ENCODE measurements at regions not wholly inside any gene's neighbourhood (a gene's known extent, or its start where the extent isn't known, plus 50 kb on each side); places are given as distances from the start of the nearest gene placed in this dataset.

- TF ChIP-seq NFIC (IDR thresholded peaks at IDR 0.05) (no peak), RAD21 (IDR thresholded peaks at IDR 0.05; ENCODE audit: low read depth) (no peak), MAX (IDR thresholded peaks at IDR 0.05) (no peak), TAF1 (IDR thresholded peaks at IDR 0.05; ENCODE audit: low read depth) (no peak), EP300 (IDR thresholded peaks at IDR 0.05; ENCODE audit: borderline replicate concordance) (no peak), YY1 (IDR thresholded peaks at IDR 0.05; ENCODE audit: low read depth) (no peak), FOXM1 (IDR thresholded peaks at IDR 0.05; ENCODE audit: borderline replicate concordance, low read depth) (no peak), EGR1 (IDR thresholded peaks at IDR 0.05) (no peak), CEBPB (IDR thresholded peaks at IDR 0.05) (no peak)
- TF ChIP-seq, protein P1, sequence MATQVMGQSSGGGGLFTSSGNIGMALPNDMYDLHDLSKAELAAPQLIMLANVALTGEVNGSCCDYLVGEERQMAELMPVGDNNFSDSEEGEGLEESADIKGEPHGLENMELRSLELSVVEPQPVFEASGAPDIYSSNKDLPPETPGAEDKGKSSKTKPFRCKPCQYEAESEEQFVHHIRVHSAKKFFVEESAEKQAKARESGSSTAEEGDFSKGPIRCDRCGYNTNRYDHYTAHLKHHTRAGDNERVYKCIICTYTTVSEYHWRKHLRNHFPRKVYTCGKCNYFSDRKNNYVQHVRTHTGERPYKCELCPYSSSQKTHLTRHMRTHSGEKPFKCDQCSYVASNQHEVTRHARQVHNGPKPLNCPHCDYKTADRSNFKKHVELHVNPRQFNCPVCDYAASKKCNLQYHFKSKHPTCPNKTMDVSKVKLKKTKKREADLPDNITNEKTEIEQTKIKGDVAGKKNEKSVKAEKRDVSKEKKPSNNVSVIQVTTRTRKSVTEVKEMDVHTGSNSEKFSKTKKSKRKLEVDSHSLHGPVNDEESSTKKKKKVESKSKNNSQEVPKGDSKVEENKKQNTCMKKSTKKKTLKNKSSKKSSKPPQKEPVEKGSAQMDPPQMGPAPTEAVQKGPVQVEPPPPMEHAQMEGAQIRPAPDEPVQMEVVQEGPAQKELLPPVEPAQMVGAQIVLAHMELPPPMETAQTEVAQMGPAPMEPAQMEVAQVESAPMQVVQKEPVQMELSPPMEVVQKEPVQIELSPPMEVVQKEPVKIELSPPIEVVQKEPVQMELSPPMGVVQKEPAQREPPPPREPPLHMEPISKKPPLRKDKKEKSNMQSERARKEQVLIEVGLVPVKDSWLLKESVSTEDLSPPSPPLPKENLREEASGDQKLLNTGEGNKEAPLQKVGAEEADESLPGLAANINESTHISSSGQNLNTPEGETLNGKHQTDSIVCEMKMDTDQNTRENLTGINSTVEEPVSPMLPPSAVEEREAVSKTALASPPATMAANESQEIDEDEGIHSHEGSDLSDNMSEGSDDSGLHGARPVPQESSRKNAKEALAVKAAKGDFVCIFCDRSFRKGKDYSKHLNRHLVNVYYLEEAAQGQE (IDR thresholded peaks at IDR 0.05; ENCODE audit: low read depth), result no peak
These were observed 722.1 kb upstream of the DPPA4 start for GRCh38 chr3:110059431-110059830.

Measured in Ishikawa (cell line).